ENCODE measurements at regions not wholly inside any gene's neighbourhood (a gene's known extent, or its start where the extent isn't known, plus 50 kb on each side); places are given as distances from the start of the nearest gene placed in this dataset.

GRCh38 chr3:26081806-26082205 lies 291.9 kb downstream of the OXSM start:
- intact Hi-C loops (cut with micrococcal nuclease): no loop called here
- Mint-ChIP-seq H3K9me3 (peaks cover 0 to 8% (median 1%) of the 10 kb centered on the region in 11 donors), H3K27ac (no peak overlapping the region), H3K4me3 (no peak overlapping the region), H3K27me3 (peaks cover 0 to 6% (median 0%) of the 10 kb centered on the region in 5 donors), H3K36me3 (no peaks in the 10 kb centered on the region), H3K4me1 (no peaks in the 10 kb centered on the region)
- H3K27me3 ChIP-seq (ENCODE audit: control insufficient read depth in 2 of 2, insufficient read depth in 2 of 2, low read length in 2 of 2): no peaks in the 10 kb centered on the region
- POLR2A ChIA-PET: no interaction called here
- CTCF ChIA-PET: no interaction called here
- DNase-seq (no peak), ATAC-seq (no peak)
- no peak overlapping the region for H3K4me3 ChIP-seq (ENCODE audit: low read length)
- no peaks in the 10 kb centered on the region for H3K9me3 ChIP-seq (ENCODE audit: control insufficient read depth in 2 of 3, low read length in 3 of 3)
- no peaks in the 10 kb centered on the region for H3K4me1 ChIP-seq (ENCODE audit: control insufficient read depth in 2 of 2, insufficient read depth in 2 of 2, low read length in 2 of 2)
- no peak overlapping the region for H3K27ac ChIP-seq (ENCODE audit: low read depth, low read length)
- no peaks in the 10 kb centered on the region for H3K36me3 ChIP-seq (ENCODE audit: control insufficient read depth in 2 of 3, insufficient read depth in 3 of 3, low read length in 3 of 3)

GRCh38 chr3:26082911-26083310 lies 293.0 kb downstream of the OXSM start:
- intact Hi-C loops (cut with micrococcal nuclease): no loop called here
- ATAC-seq (no peak), DNase-seq (no peak)
- H3K36me3 Mint-ChIP-seq: peaks cover 0 to under 1% (median 0%) of the 10 kb centered on the region in 5 donors
- ChIA-PET POLR2A (no interaction called here), CTCF (interaction anchor here (0.9 kb wide), 1 partner anchor 9 kb away, joined by 4 read pairs; no protein-coding TSS in a partner anchor)
- no peak overlapping the region for H3K27ac Mint-ChIP-seq
- peaks cover 0 to 6% (median 0%) of the 10 kb centered on the region in 5 donors for H3K27me3 Mint-ChIP-seq
- H3K27me3 ChIP-seq (ENCODE audit: control insufficient read depth in 2 of 2, insufficient read depth in 2 of 2, low read length in 2 of 2): no peaks in the 10 kb centered on the region
- peaks cover 0 to 9% (median 0%) of the 10 kb centered on the region in 3 experiments for H3K9me3 ChIP-seq (ENCODE audit: control insufficient read depth in 2 of 3, low read length in 3 of 3)
- H3K36me3 ChIP-seq (ENCODE audit: control insufficient read depth in 2 of 3, insufficient read depth in 3 of 3, low read length in 3 of 3): no peaks in the 10 kb centered on the region
- H3K4me3 Mint-ChIP-seq: no peak overlapping the region
- no peak overlapping the region for H3K27ac ChIP-seq (ENCODE audit: low read depth, low read length)
- no peaks in the 10 kb centered on the region for H3K4me1 ChIP-seq (ENCODE audit: control insufficient read depth in 2 of 2, insufficient read depth in 2 of 2, low read length in 2 of 2)
- H3K9me3 Mint-ChIP-seq: peaks cover 0 to 17% (median 3%) of the 10 kb centered on the region in 11 donors
- no peaks in the 10 kb centered on the region for H3K4me1 Mint-ChIP-seq
- no peak overlapping the region for H3K4me3 ChIP-seq (ENCODE audit: low read length)

GRCh38 chr3:26084629-26085028 lies 294.7 kb downstream of the OXSM start:
- H3K27ac Mint-ChIP-seq: no peak overlapping the region
- H3K27me3 ChIP-seq (ENCODE audit: control insufficient read depth in 2 of 2, insufficient read depth in 2 of 2, low read length in 2 of 2): no peaks in the 10 kb centered on the region
- no peaks in the 10 kb centered on the region for H3K36me3 ChIP-seq (ENCODE audit: control insufficient read depth in 2 of 3, insufficient read depth in 3 of 3, low read length in 3 of 3)
- H3K9me3 ChIP-seq (ENCODE audit: control insufficient read depth in 2 of 3, low read length in 3 of 3): peaks cover 0 to 10% (median 0%) of the 10 kb centered on the region in 3 experiments
- POLR2A ChIA-PET: no interaction called here
- H3K4me1 ChIP-seq (ENCODE audit: control insufficient read depth in 2 of 2, insufficient read depth in 2 of 2, low read length in 2 of 2): no peaks in the 10 kb centered on the region
- no peak for DNase-seq
- H3K4me1 Mint-ChIP-seq: no peaks in the 10 kb centered on the region
- CTCF ChIA-PET: no interaction called here
- intact Hi-C loops (cut with micrococcal nuclease): no loop called here
- no peak overlapping the region for H3K4me3 ChIP-seq (ENCODE audit: low read length)
- no peak overlapping the region for H3K4me3 Mint-ChIP-seq
- no peak for ATAC-seq
- no peak overlapping the region for H3K27ac ChIP-seq (ENCODE audit: low read depth, low read length)
- peaks cover 0 to 6% (median 2%) of the 10 kb centered on the region in 5 donors for H3K36me3 Mint-ChIP-seq
- H3K9me3 Mint-ChIP-seq: peaks cover 5 to 28% (median 12%) of the 10 kb centered on the region in 11 donors
- H3K27me3 Mint-ChIP-seq: peaks cover 0 to 6% (median 0%) of the 10 kb centered on the region in 5 donors

GRCh38 chr3:26087751-26088150 lies 297.9 kb downstream of the OXSM start:
- no peaks in the 10 kb centered on the region for H3K36me3 ChIP-seq (ENCODE audit: control insufficient read depth in 2 of 3, insufficient read depth in 3 of 3, low read length in 3 of 3)
- peaks cover 0 to 10% (median 0%) of the 10 kb centered on the region in 3 experiments for H3K9me3 ChIP-seq (ENCODE audit: control insufficient read depth in 2 of 3, low read length in 3 of 3)
- no peak overlapping the region for H3K27ac Mint-ChIP-seq
- H3K36me3 Mint-ChIP-seq: peaks cover 0 to 6% (median 2%) of the 10 kb centered on the region in 5 donors
- no peak overlapping the region for H3K4me3 Mint-ChIP-seq
- H3K4me1 ChIP-seq (ENCODE audit: control insufficient read depth in 2 of 2, insufficient read depth in 2 of 2, low read length in 2 of 2): no peaks in the 10 kb centered on the region
- intact Hi-C loops (cut with micrococcal nuclease): no loop called here
- H3K27ac ChIP-seq (ENCODE audit: low read depth, low read length): no peak overlapping the region
- peaks cover 0 to 6% (median 0%) of the 10 kb centered on the region in 5 donors for H3K27me3 Mint-ChIP-seq
- no peaks in the 10 kb centered on the region for H3K4me1 Mint-ChIP-seq
- H3K9me3 Mint-ChIP-seq: peaks cover 5 to 38% (median 17%) of the 10 kb centered on the region in 11 donors
- DNase-seq: no peak
- ChIA-PET CTCF (interaction anchor here (0.6 kb wide), 1 partner anchor 8 kb away, joined by 3 read pairs; no protein-coding TSS in a partner anchor), POLR2A (no interaction called here)
- no peak for ATAC-seq
- no peaks in the 10 kb centered on the region for H3K27me3 ChIP-seq (ENCODE audit: control insufficient read depth in 2 of 2, insufficient read depth in 2 of 2, low read length in 2 of 2)
- H3K4me3 ChIP-seq (ENCODE audit: low read length): no peak overlapping the region

GRCh38 chr3:26089249-26089648 lies 299.4 kb downstream of the OXSM start:
- H3K4me1 Mint-ChIP-seq: no peaks in the 10 kb centered on the region
- peaks cover 0 to 6% (median 2%) of the 10 kb centered on the region in 5 donors for H3K36me3 Mint-ChIP-seq
- H3K27me3 Mint-ChIP-seq: peaks cover 0 to 5% (median 0%) of the 10 kb centered on the region in 5 donors
- POLR2A ChIA-PET: no interaction called here
- no peak overlapping the region for H3K27ac Mint-ChIP-seq
- peaks cover 0 to 10% (median 0%) of the 10 kb centered on the region in 3 experiments for H3K9me3 ChIP-seq (ENCODE audit: control insufficient read depth in 2 of 3, low read length in 3 of 3)
- H3K4me3 Mint-ChIP-seq: no peak overlapping the region
- no peaks in the 10 kb centered on the region for H3K4me1 ChIP-seq (ENCODE audit: control insufficient read depth in 2 of 2, insufficient read depth in 2 of 2, low read length in 2 of 2)
- DNase-seq: no peak
- H3K4me3 ChIP-seq (ENCODE audit: low read length): no peak overlapping the region
- no peaks in the 10 kb centered on the region for H3K36me3 ChIP-seq (ENCODE audit: control insufficient read depth in 2 of 3, insufficient read depth in 3 of 3, low read length in 3 of 3)
- no peak overlapping the region for H3K27ac ChIP-seq (ENCODE audit: low read depth, low read length)
- peaks cover 6 to 47% (median 22%) of the 10 kb centered on the region in 11 donors for H3K9me3 Mint-ChIP-seq
- no peaks in the 10 kb centered on the region for H3K27me3 ChIP-seq (ENCODE audit: control insufficient read depth in 2 of 2, insufficient read depth in 2 of 2, low read length in 2 of 2)
- CTCF ChIA-PET: no interaction called here
- no peak for ATAC-seq
- intact Hi-C loops (cut with micrococcal nuclease): no loop called here

GRCh38 chr3:26090589-26090988 lies 300.7 kb downstream of the OXSM start:
- DNase-seq (no peak), ATAC-seq (no peak)
- ChIA-PET CTCF (no interaction called here), POLR2A (no interaction called here)
- no peaks in the 10 kb centered on the region for H3K36me3 ChIP-seq (ENCODE audit: control insufficient read depth in 2 of 3, insufficient read depth in 3 of 3, low read length in 3 of 3)
- Mint-ChIP-seq H3K36me3 (peaks cover 0 to 6% (median 2%) of the 10 kb centered on the region in 5 donors), H3K27me3 (no peaks in the 10 kb centered on the region), H3K9me3 (peaks cover 9 to 56% (median 24%) of the 10 kb centered on the region in 11 donors), H3K4me1 (no peaks in the 10 kb centered on the region), H3K4me3 (no peak overlapping the region), H3K27ac (no peak overlapping the region)
- no peaks in the 10 kb centered on the region for H3K27me3 ChIP-seq (ENCODE audit: control insufficient read depth in 2 of 2, insufficient read depth in 2 of 2, low read length in 2 of 2)
- intact Hi-C loops (cut with micrococcal nuclease): no loop called here
- no peak overlapping the region for H3K4me3 ChIP-seq (ENCODE audit: low read length)
- no peak overlapping the region for H3K27ac ChIP-seq (ENCODE audit: low read depth, low read length)
- no peaks in the 10 kb centered on the region for H3K4me1 ChIP-seq (ENCODE audit: control insufficient read depth in 2 of 2, insufficient read depth in 2 of 2, low read length in 2 of 2)
- peaks cover 0 to 10% (median 0%) of the 10 kb centered on the region in 3 experiments for H3K9me3 ChIP-seq (ENCODE audit: control insufficient read depth in 2 of 3, low read length in 3 of 3)

- DNase-seq: no peak
- POLR2A ChIA-PET: no interaction called here
These were observed 301.2 kb downstream of the OXSM start for GRCh38 chr3:26091096-26091495.

More at GRCh38 chr3:26091096-26091495, 301.2 kb downstream of the OXSM start:
- ATAC-seq: no peak
- CTCF ChIA-PET: no interaction called here
- no peak overlapping the region for H3K4me3 Mint-ChIP-seq
- H3K4me1 ChIP-seq (ENCODE audit: control insufficient read depth in 2 of 2, insufficient read depth in 2 of 2, low read length in 2 of 2): no peaks in the 10 kb centered on the region
- no peaks in the 10 kb centered on the region for H3K27me3 Mint-ChIP-seq
- H3K27ac ChIP-seq (ENCODE audit: low read depth, low read length): no peak overlapping the region
- no peaks in the 10 kb centered on the region for H3K36me3 ChIP-seq (ENCODE audit: control insufficient read depth in 2 of 3, insufficient read depth in 3 of 3, low read length in 3 of 3)
- peaks cover 9 to 61% (median 24%) of the 10 kb centered on the region in 11 donors for H3K9me3 Mint-ChIP-seq
- no peak overlapping the region for H3K4me3 ChIP-seq (ENCODE audit: low read length)
- H3K36me3 Mint-ChIP-seq: peaks cover 0 to 6% (median 2%) of the 10 kb centered on the region in 5 donors
- H3K9me3 ChIP-seq (ENCODE audit: control insufficient read depth in 2 of 3, low read length in 3 of 3): peaks cover 0 to 10% (median 0%) of the 10 kb centered on the region in 3 experiments
- no peak overlapping the region for H3K27ac Mint-ChIP-seq
- no peaks in the 10 kb centered on the region for H3K27me3 ChIP-seq (ENCODE audit: control insufficient read depth in 2 of 2, insufficient read depth in 2 of 2, low read length in 2 of 2)
- no peaks in the 10 kb centered on the region for H3K4me1 Mint-ChIP-seq
- intact Hi-C loops (cut with micrococcal nuclease): no loop called here
